ENCODE measurements at regions not wholly inside any gene's neighbourhood (a gene's known extent, or its start where the extent isn't known, plus 50 kb on each side); places are given as distances from the start of the nearest gene placed in this dataset.

DNA sequence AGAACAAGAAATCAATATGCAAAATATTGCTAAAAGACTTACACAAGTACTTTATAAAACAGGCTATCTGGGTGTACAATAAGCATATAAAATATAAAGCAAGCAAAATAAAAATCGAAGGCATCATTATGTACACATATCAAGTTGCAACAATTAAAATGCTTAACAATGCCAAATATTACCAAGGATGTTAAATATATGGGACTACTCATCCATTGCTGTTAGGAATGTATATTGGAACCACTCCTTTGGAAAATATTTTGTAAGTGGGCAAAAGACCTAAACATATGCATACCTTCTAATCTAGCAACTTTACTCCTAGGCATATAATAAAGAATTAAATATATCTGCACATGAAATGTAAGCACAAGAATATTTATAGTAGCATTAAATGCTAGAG lies 632.6 kb upstream of the COX7C start:
- Histone ChIP-seq H3K9ac (replicated peaks in 1 of 4; ENCODE audit: extremely low read depth in 1 of 4, low read depth in 3 of 4, low read length in 3 of 4) (no peak overlapping the region), H2AFZ (ENCODE audit: low read length) (no peak overlapping the region), H3K4ac (replicated peaks; ENCODE audit: insufficient read length, low read depth, low read length) (no peak overlapping the region), H4K8ac (ENCODE audit: extremely low read depth, insufficient read depth, low read length) (no peak overlapping the region), H2BK20ac (ENCODE audit: low read length) (no peak overlapping the region), H2BK12ac (ENCODE audit: low read depth, low read length) (no peak overlapping the region), H3K4me1 (replicated peaks in 1 of 4; ENCODE audit: control insufficient read depth in 3 of 4, insufficient read depth in 4 of 4, low read length in 3 of 4) (no peaks in the 10 kb centered on the region), H3K27me3 (replicated peaks in 1 of 4; ENCODE audit: control insufficient read depth in 3 of 4, extremely low read depth in 1 of 4, insufficient read depth in 3 of 4, low read length in 3 of 4) (no peaks in the 10 kb centered on the region), H3K79me1 (ENCODE audit: low read depth, low read length) (no peaks in the 10 kb centered on the region), H3K9me3 (ENCODE audit: insufficient read depth in 2 of 2, low read depth in 1 of 2, low read length in 1 of 2) (no peaks in the 10 kb centered on the region), H3K36me3 (ENCODE audit: control insufficient read depth in 2 of 4, insufficient read depth in 4 of 4, low read length in 3 of 4) (no peaks in the 10 kb centered on the region), H3K18ac (ENCODE audit: extremely low read depth, low read length) (no peak overlapping the region), H4K20me1 (replicated peaks in 1 of 2; ENCODE audit: control insufficient read depth in 1 of 2, insufficient read depth in 2 of 2, low read length in 2 of 2) (no peaks in the 10 kb centered on the region), H3K23me2 (ENCODE audit: low read depth, low read length) (no peaks in the 10 kb centered on the region), H3K14ac (ENCODE audit: insufficient read length) (no peak overlapping the region), H2BK120ac (replicated peaks; ENCODE audit: low read depth, low read length) (no peak overlapping the region), H3K27ac (ENCODE audit: low read depth, low read length) (no peak overlapping the region), H4K91ac (replicated peaks; ENCODE audit: insufficient read length, low read length) (no peak overlapping the region), H3K4me2 (ENCODE audit: insufficient read depth in 1 of 2, low read depth in 2 of 2, low read length in 2 of 2) (no peak overlapping the region), H3K56ac (replicated peaks; ENCODE audit: insufficient read length, low read depth, low read length) (no peak overlapping the region), H2BK5ac (ENCODE audit: low read depth, low read length) (no peak overlapping the region), H3K79me2 (ENCODE audit: control insufficient read depth in 1 of 2, insufficient read depth in 2 of 2, low read length in 2 of 2) (no peaks in the 10 kb centered on the region), H3K4me3 (ENCODE audit: extremely low read depth in 1 of 4, insufficient read depth in 2 of 4, low read depth in 3 of 4, low read length in 4 of 4) (no peak overlapping the region), H4K5ac (ENCODE audit: insufficient read length, low read depth, low read length) (no peak overlapping the region), H3K23ac (ENCODE audit: insufficient read length) (no peak overlapping the region), H2BK15ac (ENCODE audit: low read length) (no peak overlapping the region), H2AK5ac (ENCODE audit: low read depth, low read length) (no peak overlapping the region)
- no peak for DNase-seq (ENCODE audit: low read depth in 1 of 2, low spot score in 2 of 2)
- 96% methylated on average over 1 of the region's 1 CpG; no CpG with 5 or more reads in 1 of the 2 experiments for WGBS, 2 experiments (ENCODE audit: extremely low coverage in 1 of 2, insufficient coverage in 1 of 2, insufficient read length in 1 of 2, insufficient replicate concordance in 2 of 2, low coverage in 1 of 2, low lambda C conversion rate in 2 of 2, missing lambda C conversion rate in 1 of 2)
- CTCF ChIA-PET (ENCODE audit: partially characterized antibody), result no interaction called here
- no peak for TF ChIP-seq GABPA (IDR thresholded peaks at IDR 0.05; ENCODE audit: borderline replicate concordance, insufficient read depth, low read length)
- TF ChIP-seq CBX5 (IDR thresholded peaks at IDR 0.05; ENCODE audit: low read depth, low read length), result no peak
- no peak for TF ChIP-seq RXRA (IDR thresholded peaks at IDR 0.05; ENCODE audit: insufficient read depth, low read depth, low read length)
- TF ChIP-seq SP4 (IDR thresholded peaks at IDR 0.05; ENCODE audit: low read length), result no peak
- no peak for TF ChIP-seq RFX5 (IDR thresholded peaks at IDR 0.05; ENCODE audit: borderline replicate concordance, low read depth, low read length)
- no peak for FAIRE-seq
- POLR2A ChIA-PET (ENCODE audit: partially characterized antibody), result no interaction called here

Measured in H1 (cell line).